GM18511 (cell line): ENCODE measurements at regions not wholly inside any gene's neighbourhood (a gene's known extent, or its start where the extent isn't known, plus 50 kb on each side); places are given as distances from the start of the nearest gene placed in this dataset.
"Not testable (repeated sequence)": the region's sequence is repeated elsewhere in the genome, so short reads cannot be mapped to it uniquely, and the experiment has no call there.

Experiments used
- ATAC-seq: cut with Tn5 transposase; IDR thresholded peaks from one replicate; pipeline ENCODE4 v1.9.1; 2021; ENCODE audit warnings: mild to moderate bottlenecking, moderate library complexity; ENCODE audit not compliant: unreplicated experiment

DNA sequence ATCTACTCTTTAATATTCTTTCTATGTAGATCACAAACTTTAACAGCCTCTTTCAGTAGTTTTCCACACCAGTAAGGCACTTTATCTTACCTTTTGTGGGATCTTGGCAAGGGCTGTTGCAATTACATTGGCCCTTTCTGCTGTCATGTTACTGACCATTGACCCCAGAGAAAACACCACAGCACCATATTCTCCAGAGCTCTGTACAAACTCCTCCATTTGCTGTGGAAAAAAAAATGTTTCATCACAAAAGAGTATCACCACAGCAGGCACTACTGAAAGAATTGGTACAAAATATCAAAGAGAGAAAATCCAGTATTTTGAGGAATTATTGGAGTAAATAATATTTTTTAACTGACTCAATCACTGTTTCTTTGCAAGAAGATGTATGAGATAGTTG is 62.3 kb upstream of the UGT2A3 start:
- ATAC-seq = not testable (repeated sequence)

DNA sequence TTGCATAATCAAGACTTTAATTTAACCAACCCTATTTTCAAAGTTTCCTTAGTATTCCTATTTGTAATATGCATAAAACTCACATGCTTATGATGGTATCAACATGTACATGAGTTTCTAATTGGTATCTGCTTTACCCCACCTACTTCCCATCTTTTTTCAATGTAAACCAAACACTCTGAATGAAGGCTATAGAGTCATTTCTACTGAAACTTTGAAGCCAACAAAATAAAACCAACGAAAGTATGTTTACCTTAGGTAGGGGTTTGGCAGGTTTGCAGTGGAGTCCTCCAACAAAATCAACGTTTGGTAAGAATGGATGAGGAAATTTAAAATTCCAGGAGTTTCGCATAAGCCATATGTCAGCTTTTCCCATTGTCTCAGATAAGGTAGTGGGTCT is 66.4 kb upstream of the UGT2A3 start:
- ATAC-seq = not testable (repeated sequence)

DNA sequence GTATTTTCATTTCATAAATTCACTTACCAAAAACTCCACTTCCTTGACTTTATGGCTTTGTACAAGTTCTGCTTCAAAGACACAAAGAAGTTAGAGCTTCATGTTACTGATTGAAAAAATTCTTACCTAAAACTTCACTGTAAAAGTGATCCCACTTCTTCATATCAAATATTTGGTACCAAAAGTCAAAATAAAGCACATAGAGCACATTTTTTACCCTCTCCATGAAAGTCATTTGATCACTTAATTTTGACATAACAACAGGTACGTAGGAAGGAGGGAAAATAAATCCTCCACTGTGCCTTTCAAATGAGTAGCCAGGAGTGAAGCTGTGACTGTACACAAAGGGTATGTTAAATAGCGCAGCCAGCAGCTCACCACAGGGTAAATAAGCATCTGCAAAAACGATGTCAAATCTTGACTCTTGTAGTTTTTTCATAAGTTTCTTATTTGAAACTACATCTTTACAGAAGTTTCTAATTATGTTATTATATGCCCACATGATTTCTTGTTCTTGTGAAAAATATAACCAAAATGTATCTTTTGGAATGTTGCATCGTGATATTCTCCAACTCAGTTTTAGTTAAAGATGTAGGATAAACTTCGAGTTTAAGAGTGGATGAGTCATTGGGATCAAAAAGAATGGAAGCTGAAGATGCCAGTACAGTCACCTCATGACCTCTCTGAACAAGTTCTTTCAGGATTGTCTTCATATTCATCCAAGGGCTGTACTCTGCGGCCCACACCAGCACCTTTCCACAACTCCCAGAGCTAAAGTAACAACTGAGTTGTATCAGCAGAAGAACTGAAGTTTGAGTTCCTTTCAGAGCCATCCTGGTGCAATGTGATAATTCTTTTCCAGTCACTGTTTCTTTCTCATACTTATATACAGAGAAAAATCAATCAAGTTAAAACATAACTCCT is 68.2 kb upstream of the UGT2A3 start:
- not testable (repeated sequence) for ATAC-seq

DNA sequence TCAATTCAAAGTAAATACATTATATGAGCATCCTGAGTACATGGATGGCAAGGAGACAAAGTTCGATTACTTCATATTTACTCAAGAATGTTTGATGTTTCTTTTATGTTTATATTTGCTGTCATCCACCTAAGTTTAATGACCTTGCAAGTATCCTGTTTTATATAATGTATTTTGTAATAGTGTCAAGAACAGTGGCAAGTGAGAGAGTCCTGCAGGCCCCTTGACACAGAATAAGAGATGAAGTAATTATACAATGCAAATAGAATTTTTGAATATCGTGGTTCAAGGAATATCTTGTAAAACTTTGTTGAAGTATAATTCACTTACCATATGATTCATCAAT is 68.8 kb upstream of the UGT2A3 start:
- ATAC-seq = not testable (repeated sequence)

- peak; percentile 80 for ATAC-seq
Observed at GRCh38 chr4:69025191-69025998, 70.9 kb upstream of the UGT2B7 start.

GRCh38 chr4:69025999-69026387 is 70.3 kb upstream of the UGT2B7 start:
- peak; percentile 7 for ATAC-seq

GRCh38 chr4:69026974-69027373 is 69.3 kb upstream of the UGT2B7 start:
- ATAC-seq = no peak

- no peak for ATAC-seq
Observed at GRCh38 chr4:69030326-69030725, 65.9 kb upstream of the UGT2B7 start.

- ATAC-seq = no peak
Observed at GRCh38 chr4:69032847-69033638, 63.2 kb upstream of the UGT2B7 start.

GRCh38 chr4:69034315-69034740 is 61.9 kb upstream of the UGT2B7 start:
- not testable (repeated sequence) for ATAC-seq

DNA sequence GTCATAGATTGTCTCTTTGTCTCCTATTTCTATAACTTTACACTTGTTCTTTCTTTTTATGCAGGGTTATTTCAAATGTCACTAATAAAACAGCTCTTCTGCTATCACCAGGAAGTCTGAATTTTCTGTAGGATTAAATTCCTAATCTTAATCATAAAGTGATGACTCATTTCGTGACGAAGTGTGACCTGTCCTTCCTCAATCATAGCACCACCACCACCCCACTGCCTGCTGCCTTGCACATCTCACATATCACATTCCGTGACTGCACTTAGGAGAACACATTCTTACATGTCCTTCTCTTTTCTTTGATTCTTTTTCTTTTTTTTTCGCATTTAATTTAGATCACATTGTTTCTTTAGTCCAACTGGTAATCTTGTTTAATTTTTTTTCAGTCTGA is 57.7 kb upstream of the UGT2B7 start:
- ATAC-seq = no peak

- ATAC-seq = no peak
Observed at GRCh38 chr4:69039071-69039470, 57.2 kb upstream of the UGT2B7 start.

DNA sequence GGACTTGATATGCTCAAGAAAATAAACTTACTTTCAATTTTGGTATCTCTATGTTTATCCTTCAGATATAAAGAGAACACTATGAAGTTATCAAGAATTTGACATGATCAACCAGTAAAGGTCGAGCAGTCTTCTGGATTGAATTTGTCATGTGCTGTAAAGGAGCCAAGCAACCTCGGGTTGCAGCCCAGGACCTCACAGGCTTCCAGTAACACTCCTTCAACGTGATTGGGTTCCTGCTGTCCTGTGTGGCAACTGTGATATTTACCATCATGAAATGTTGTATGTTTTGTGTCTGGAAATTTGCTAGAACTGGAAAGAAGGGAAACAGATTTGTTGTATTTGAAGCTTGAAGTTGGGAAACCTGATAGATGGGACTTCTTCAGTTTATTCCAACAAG is 52.0 kb upstream of the UGT2B7 start:
- no peak for ATAC-seq
